Ramos (cell line): ENCODE measurements at regions not wholly inside any gene's neighbourhood (a gene's known extent, or its start where the extent isn't known, plus 50 kb on each side); places are given as distances from the start of the nearest gene placed in this dataset.

Source experiments
- in situ Hi-C: fragments of 300-500 bp; cut with MboI; formaldehyde crosslinking; loops from one replicate; pipeline ENCODE4 v1.14.3; 2022; ENCODE audit warnings: low sequenced_read_pairs; ENCODE audit not compliant: unreplicated experiment

- in situ Hi-C loops: no loop called here
These were observed 677.5 kb downstream of the ZPLD1 start for GRCh38 chr3:103112273-103112672.

GRCh38 chr3:103126115-103126514 lies 691.3 kb downstream of the ZPLD1 start:
- in situ Hi-C loops: no loop called here

- in situ Hi-C loops: no loop called here
These were observed 692.3 kb downstream of the ZPLD1 start for GRCh38 chr3:103127098-103127630.

GRCh38 chr3:103127737-103128136 lies 692.9 kb downstream of the ZPLD1 start:
- in situ Hi-C loops: no loop called here

GRCh38 chr3:103134023-103134724 lies 699.4 kb downstream of the ZPLD1 start:
- in situ Hi-C loops: no loop called here

- in situ Hi-C loops: no loop called here
These were observed 701.8 kb downstream of the ZPLD1 start for GRCh38 chr3:103136621-103137020.

- in situ Hi-C loops: no loop called here
These were observed 703.0 kb downstream of the ZPLD1 start for GRCh38 chr3:103137830-103138229.

- in situ Hi-C loops: no loop called here
These were observed 723.4 kb downstream of the ZPLD1 start for GRCh38 chr3:103158183-103158582.

- in situ Hi-C loops: no loop called here
These were observed 732.1 kb downstream of the ZPLD1 start for GRCh38 chr3:103166890-103167289.

GRCh38 chr3:103167850-103168249 lies 733.0 kb downstream of the ZPLD1 start:
- in situ Hi-C loops: no loop called here

GRCh38 chr3:103169289-103169688 lies 734.5 kb downstream of the ZPLD1 start:
- in situ Hi-C loops: no loop called here

GRCh38 chr3:103170651-103171050 lies 735.8 kb downstream of the ZPLD1 start:
- in situ Hi-C loops: no loop called here

- in situ Hi-C loops: no loop called here
These were observed 739.1 kb downstream of the ZPLD1 start for GRCh38 chr3:103173940-103174339.

- in situ Hi-C loops: no loop called here
These were observed 746.3 kb downstream of the ZPLD1 start for GRCh38 chr3:103181160-103181559.

- in situ Hi-C loops: no loop called here
These were observed 750.0 kb downstream of the ZPLD1 start for GRCh38 chr3:103184772-103185171.

- in situ Hi-C loops: no loop called here
These were observed 755.1 kb downstream of the ZPLD1 start for GRCh38 chr3:103189941-103190340.

GRCh38 chr3:103195216-103195615 lies 760.4 kb downstream of the ZPLD1 start:
- in situ Hi-C loops: no loop called here

GRCh38 chr3:103203441-103203840 lies 768.6 kb downstream of the ZPLD1 start:
- in situ Hi-C loops: no loop called here

GRCh38 chr3:103210583-103210982 lies 775.8 kb downstream of the ZPLD1 start:
- in situ Hi-C loops: no loop called here

- in situ Hi-C loops: no loop called here
These were observed 783.3 kb downstream of the ZPLD1 start for GRCh38 chr3:103218146-103218545.

- in situ Hi-C loops: no loop called here
These were observed 784.0 kb downstream of the ZPLD1 start for GRCh38 chr3:103218793-103219192.

- in situ Hi-C loops: no loop called here
These were observed 792.8 kb downstream of the ZPLD1 start for GRCh38 chr3:103227651-103228050.
